Osteoblast (primary cell): ENCODE measurements at regions not wholly inside any gene's neighbourhood (a gene's known extent, or its start where the extent isn't known, plus 50 kb on each side); places are given as distances from the start of the nearest gene placed in this dataset.

ENCODE experiments used
- DNase-seq: peaks from one replicate; pipeline ENCODE4 v3.0.0; 2011; ENCODE audit warnings: low spot score, mixed read lengths; ENCODE audit not compliant: insufficient read length; ENCODE audit errors: missing footprints
- H2AFZ ChIP-seq: 2 replicates; pipeline ENCODE4 v1.6.0; 2011; ENCODE audit warnings: mild to moderate bottlenecking, low read length
- H3K27ac ChIP-seq: 2 replicates; pipeline ENCODE4 v1.5.1; 2011; ENCODE audit warnings: mild to moderate bottlenecking, low read depth, low read length, moderate library complexity
- H3K27me3 ChIP-seq: 2 replicates; pipeline ENCODE4 v1.6.0; 2012; ENCODE audit warnings: mild to moderate bottlenecking, control low read depth, inconsistent platforms, low read length, moderate library complexity; ENCODE audit not compliant: insufficient read depth
- H3K36me3 ChIP-seq: 2 replicates; pipeline ENCODE4 v1.5.1; 2011; ENCODE audit warnings: mild to moderate bottlenecking, low read length, control low read depth, moderate library complexity; ENCODE audit not compliant: insufficient read depth
- H3K4me1 ChIP-seq: 2 replicates; pipeline ENCODE4 v1.5.1; 2011; ENCODE audit warnings: mild to moderate bottlenecking, low read length, control low read depth, moderate library complexity; ENCODE audit not compliant: insufficient read depth
- H3K4me2 ChIP-seq: 2 replicates; pipeline ENCODE4 v1.6.0; 2011; ENCODE audit warnings: mild to moderate bottlenecking, low read length; ENCODE audit not compliant: insufficient read depth
- H3K4me3 ChIP-seq: fragments of 200-600 bp; sonication (generic); 3 replicates; pipeline ENCODE4 v1.5.1; 2012; ENCODE audit warnings: mild to moderate bottlenecking, low read length, inconsistent platforms; ENCODE audit not compliant: insufficient read depth
- H3K79me2 ChIP-seq: 2 replicates; pipeline ENCODE4 v1.6.0; 2012; ENCODE audit warnings: mild to moderate bottlenecking, low read length, control low read depth, inconsistent platforms; ENCODE audit not compliant: insufficient read depth
- H3K9me3 ChIP-seq: 2 replicates; pipeline ENCODE4 v1.5.1; 2011; ENCODE audit warnings: low read depth, low read length, control low read depth
- H4K20me1 ChIP-seq: 2 replicates; pipeline ENCODE4 v1.6.0; 2012; ENCODE audit warnings: mild to moderate bottlenecking, low read length, control low read depth; ENCODE audit not compliant: insufficient read depth
- TF ChIP-seq, protein P1 (sequence below): IDR thresholded peaks from 2 replicates; pipeline ENCODE4 v1.5.1; 2011; ENCODE audit warnings: mild to moderate bottlenecking, low read depth, low read length, moderate library complexity; ENCODE audit errors: extremely low read depth

DNA sequence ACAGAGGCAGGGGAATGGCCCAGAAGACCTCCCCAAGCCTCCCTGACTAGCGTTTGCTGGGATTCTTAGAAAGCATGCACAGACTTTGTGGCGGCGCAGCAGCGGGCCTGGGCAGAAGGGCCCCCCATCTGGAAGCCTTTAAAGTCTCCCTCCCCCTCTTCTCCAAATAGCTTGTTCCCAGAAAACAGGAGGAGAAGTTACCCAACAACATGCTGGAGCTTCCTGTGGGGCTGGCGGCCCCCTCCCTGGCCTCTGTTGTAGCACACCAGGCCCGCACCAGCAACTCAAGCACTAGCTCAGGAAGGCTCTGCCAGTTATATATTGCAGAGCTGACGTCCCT lies 334.8 kb downstream of the DYSF start:
- Histone ChIP-seq H3K4me3 (no peak overlapping the region), H3K4me1 (peaks cover 7% of the 10 kb centered on the region), H3K79me2 (no peaks in the 10 kb centered on the region), H3K4me2 (no peak overlapping the region), H3K27me3 (peaks cover 4% of the 10 kb centered on the region), H2AFZ (no peak overlapping the region), H3K27ac (no peak overlapping the region), H3K9me3 (no peaks in the 10 kb centered on the region), H4K20me1 (no peaks in the 10 kb centered on the region), H3K36me3 (no peaks in the 10 kb centered on the region)
- peak; percentile 50 for DNase-seq
- TF ChIP-seq, protein P1, sequence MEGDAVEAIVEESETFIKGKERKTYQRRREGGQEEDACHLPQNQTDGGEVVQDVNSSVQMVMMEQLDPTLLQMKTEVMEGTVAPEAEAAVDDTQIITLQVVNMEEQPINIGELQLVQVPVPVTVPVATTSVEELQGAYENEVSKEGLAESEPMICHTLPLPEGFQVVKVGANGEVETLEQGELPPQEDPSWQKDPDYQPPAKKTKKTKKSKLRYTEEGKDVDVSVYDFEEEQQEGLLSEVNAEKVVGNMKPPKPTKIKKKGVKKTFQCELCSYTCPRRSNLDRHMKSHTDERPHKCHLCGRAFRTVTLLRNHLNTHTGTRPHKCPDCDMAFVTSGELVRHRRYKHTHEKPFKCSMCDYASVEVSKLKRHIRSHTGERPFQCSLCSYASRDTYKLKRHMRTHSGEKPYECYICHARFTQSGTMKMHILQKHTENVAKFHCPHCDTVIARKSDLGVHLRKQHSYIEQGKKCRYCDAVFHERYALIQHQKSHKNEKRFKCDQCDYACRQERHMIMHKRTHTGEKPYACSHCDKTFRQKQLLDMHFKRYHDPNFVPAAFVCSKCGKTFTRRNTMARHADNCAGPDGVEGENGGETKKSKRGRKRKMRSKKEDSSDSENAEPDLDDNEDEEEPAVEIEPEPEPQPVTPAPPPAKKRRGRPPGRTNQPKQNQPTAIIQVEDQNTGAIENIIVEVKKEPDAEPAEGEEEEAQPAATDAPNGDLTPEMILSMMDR: no peak

DNA sequence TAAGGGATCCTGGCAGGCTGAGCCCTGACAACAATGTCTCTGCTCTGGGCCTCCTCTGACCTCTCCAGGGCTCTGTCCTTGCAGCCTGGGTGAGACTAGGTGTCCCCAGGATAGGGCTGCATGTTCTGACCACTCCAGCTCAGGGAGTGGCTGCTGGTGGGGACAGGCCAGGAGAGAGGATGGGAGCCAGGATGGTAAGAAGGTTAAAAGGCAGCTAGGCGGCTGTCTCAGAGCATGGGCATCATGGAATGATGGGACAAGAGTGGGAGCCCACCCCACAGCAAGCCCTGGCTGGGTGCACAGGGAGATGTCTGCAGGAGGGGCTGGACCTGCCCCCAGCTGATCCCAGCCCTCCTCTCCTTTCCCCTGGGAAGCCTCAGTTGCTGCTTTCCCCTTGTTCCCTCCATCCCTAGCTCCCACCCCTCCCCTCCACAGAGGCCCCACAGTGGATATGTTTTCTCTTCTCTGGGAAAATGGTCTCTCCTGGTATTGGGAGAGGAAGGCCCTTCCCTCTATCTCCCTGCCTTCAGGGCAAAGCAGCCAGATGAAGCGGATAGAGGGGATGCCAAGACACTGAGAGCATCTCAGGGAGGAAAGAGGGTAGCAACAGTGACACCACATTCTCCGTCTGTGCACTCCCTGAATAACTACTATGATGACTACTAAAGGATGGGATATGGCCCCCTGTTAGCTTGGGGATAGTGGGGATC lies 334.3 kb downstream of the DYSF start:
- Histone ChIP-seq H3K27me3 (peaks cover 4% of the 10 kb centered on the region), H3K4me2 (no peak overlapping the region), H3K79me2 (no peaks in the 10 kb centered on the region), H4K20me1 (no peaks in the 10 kb centered on the region), H3K4me1 (peaks cover 5% of the 10 kb centered on the region), H3K9me3 (no peaks in the 10 kb centered on the region), H2AFZ (no peak overlapping the region), H3K27ac (no peak overlapping the region), H3K4me3 (no peak overlapping the region), H3K36me3 (no peaks in the 10 kb centered on the region)
- DNase-seq: peak; percentile 62
- TF ChIP-seq, protein P1: no peak

DNA sequence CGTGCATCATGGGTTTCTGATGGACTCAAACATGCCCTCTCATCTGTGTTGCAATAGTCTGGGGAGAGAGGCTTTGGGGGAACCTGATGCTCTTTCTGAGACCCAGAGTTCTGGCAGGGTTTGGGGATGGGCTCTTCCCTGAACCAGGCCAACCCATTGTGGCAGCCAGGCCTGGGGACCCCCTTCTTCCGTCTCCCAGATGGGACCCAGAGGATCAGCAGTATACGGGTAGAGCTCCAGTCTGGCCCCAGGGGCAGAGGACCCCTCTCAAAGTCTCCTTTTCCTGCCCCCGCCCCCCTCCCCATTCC lies 333.7 kb downstream of the DYSF start:
- TF ChIP-seq, protein P1: no peak
- H3K4me1 ChIP-seq: peaks cover 5% of the 10 kb centered on the region
- no peak overlapping the region for H3K27ac ChIP-seq
- H3K9me3 ChIP-seq: no peaks in the 10 kb centered on the region
- no peaks in the 10 kb centered on the region for H3K79me2 ChIP-seq
- H3K27me3 ChIP-seq: peaks cover 8% of the 10 kb centered on the region
- no peaks in the 10 kb centered on the region for H4K20me1 ChIP-seq
- H3K36me3 ChIP-seq: no peaks in the 10 kb centered on the region
- H2AFZ ChIP-seq: no peak overlapping the region
- no peak overlapping the region for H3K4me3 ChIP-seq
- H3K4me2 ChIP-seq: no peak overlapping the region
- peak; percentile 82 for DNase-seq

DNA sequence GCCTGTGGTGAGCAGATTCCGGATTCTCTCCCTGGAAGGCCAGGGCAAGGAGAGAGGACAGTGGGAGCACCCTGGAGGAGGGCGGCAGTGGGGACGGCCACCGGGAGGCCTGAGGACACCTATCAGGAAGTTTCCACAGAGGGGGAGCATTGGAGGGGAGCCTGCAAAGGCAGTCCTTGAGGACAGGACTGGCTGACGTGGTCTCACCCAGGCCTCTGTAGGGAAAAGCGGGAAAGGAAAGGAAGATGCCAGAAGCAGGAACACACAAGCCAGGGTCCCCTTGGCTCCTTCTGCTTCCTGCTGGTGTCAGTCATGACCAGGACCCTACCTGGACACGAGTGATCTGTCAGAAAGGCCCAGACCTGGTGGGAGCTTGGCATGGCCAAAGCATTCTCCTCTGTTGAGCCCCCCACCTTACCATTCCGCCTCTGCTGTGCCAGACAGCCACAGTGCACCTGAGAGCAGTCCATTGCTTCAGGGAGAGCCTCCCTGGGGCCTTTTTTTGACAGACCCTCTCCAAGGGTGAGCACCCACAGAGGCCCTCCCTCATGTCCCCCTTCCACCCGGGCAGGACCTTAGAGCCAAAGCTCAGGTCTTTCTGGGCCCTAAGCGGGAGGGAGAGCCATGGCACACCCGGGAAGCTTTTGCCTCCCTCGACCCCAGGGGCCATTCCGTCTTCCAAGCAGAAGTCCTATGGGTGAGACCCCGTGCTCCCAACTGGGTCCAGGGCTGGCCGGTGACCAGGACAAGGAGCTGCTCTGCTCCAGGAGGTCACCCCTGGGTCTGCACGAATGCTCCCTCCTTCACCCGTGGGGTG lies 333.1 kb downstream of the DYSF start:
- Histone ChIP-seq H3K36me3 (no peaks in the 10 kb centered on the region), H3K4me2 (no peak overlapping the region), H3K4me3 (no peak overlapping the region), H3K9me3 (no peaks in the 10 kb centered on the region), H3K79me2 (no peaks in the 10 kb centered on the region), H2AFZ (no peak overlapping the region), H3K27ac (no peak overlapping the region), H3K4me1 (peaks cover 5% of the 10 kb centered on the region), H4K20me1 (no peaks in the 10 kb centered on the region), H3K27me3 (peaks cover 9% of the 10 kb centered on the region)
- TF ChIP-seq, protein P1: no peak
- DNase-seq: peak; percentile 72
